Smooth muscle cell (in vitro differentiated cells): ENCODE measurements at regions not wholly inside any gene's neighbourhood (a gene's known extent, or its start where the extent isn't known, plus 50 kb on each side); places are given as distances from the start of the nearest gene placed in this dataset.
"Not testable (repeated sequence)": the region's sequence is repeated elsewhere in the genome, so short reads cannot be mapped to it uniquely, and the experiment has no call there.

ENCODE experiments used
- DNase-seq: peaks from one replicate; lab custom pipeline; 2025; ENCODE audit not compliant: unreplicated experiment; lab: John Stamatoyannopoulos, UW
- H2AFZ ChIP-seq: fragments of 200-600 bp; sonication (generic); 2 replicates; pipeline ENCODE4 v1.6.0; 2016; ENCODE audit warnings: antibody characterized with exemption, low read depth, mild to moderate bottlenecking
- H3F3A ChIP-seq: fragments of 200-600 bp; sonication (generic); 2 replicates; pipeline ENCODE4 v1.6.0; 2017; ENCODE audit warnings: antibody characterized with exemption, low read depth
- H3K27ac ChIP-seq: fragments of 200-600 bp; sonication (generic); 2 replicates; pipeline ENCODE4 v1.5.1; 2016; ENCODE audit warnings: low read depth, mild to moderate bottlenecking
- H3K27me3 ChIP-seq: fragments of 200-600 bp; sonication (generic); 2 replicates; pipeline ENCODE4 v1.6.1; 2016; ENCODE audit warnings: low read depth, mild to moderate bottlenecking
- H3K36me3 ChIP-seq: fragments of 200-600 bp; sonication (generic); 2 replicates; pipeline ENCODE4 v1.5.1; 2016; ENCODE audit warnings: low read depth
- H3K4me1 ChIP-seq: fragments of 200-600 bp; sonication (generic); 2 replicates; pipeline ENCODE4 v1.5.1; 2016; ENCODE audit warnings: low read depth
- H3K4me2 ChIP-seq: fragments of 200-600 bp; sonication (generic); 2 replicates; pipeline ENCODE4 v1.6.0; 2016; ENCODE audit warnings: mild to moderate bottlenecking
- H3K4me3 ChIP-seq: fragments of 200-600 bp; sonication (generic); 2 replicates; pipeline ENCODE4 v1.5.1; 2016; ENCODE audit warnings: mild to moderate bottlenecking
- H3K79me2 ChIP-seq: fragments of 200-600 bp; sonication (generic); 2 replicates; pipeline ENCODE4 v1.6.0; 2016; ENCODE audit warnings: low read depth, mild to moderate bottlenecking
- H3K9ac ChIP-seq: fragments of 200-600 bp; sonication (generic); 2 replicates; pipeline ENCODE4 v1.6.0; 2016; ENCODE audit warnings: low read depth
- H3K9me3 ChIP-seq: fragments of 200-600 bp; sonication (generic); replicated peaks from 2 replicates; pipeline ENCODE4 v1.5.1; 2016; ENCODE audit warnings: low read depth
- H4K20me1 ChIP-seq: fragments of 200-600 bp; sonication (generic); 2 replicates; pipeline ENCODE4 v1.6.0; 2016; ENCODE audit warnings: low read depth
- CTCF ChIP-seq: fragments of 200-600 bp; sonication (generic); IDR thresholded peaks from 2 replicates; pipeline ENCODE4 v1.5.1; 2017; ENCODE audit warnings: borderline replicate concordance, mild to moderate bottlenecking, antibody characterized with exemption; ENCODE audit not compliant: insufficient read depth, poor library complexity, severe bottlenecking
- WGBS: methylation state at CpG from one replicate; pipeline ENCODE4 v1.1.7; 2016; ENCODE audit warnings: low lambda C conversion rate; 5-methylcytosine and 5-hydroxymethylcytosine counted together

GRCh38 chr2:35819033-35819432 lies 536.5 kb upstream of the CRIM1 start:
- no peaks in the 10 kb centered on the region for H3K36me3 ChIP-seq
- no peaks in the 10 kb centered on the region for H3F3A ChIP-seq
- peaks cover 19% of the 10 kb centered on the region for H3K4me1 ChIP-seq
- no peak for DNase-seq
- no peak overlapping the region for H3K9ac ChIP-seq
- no peak overlapping the region for H3K4me3 ChIP-seq
- no peak overlapping the region for H3K27ac ChIP-seq
- 55% methylated on average over 2 of the region's 2 CpGs for WGBS
- TF ChIP-seq CTCF: no peak
- H3K79me2 ChIP-seq: no peaks in the 10 kb centered on the region
- H4K20me1 ChIP-seq: no peaks in the 10 kb centered on the region
- H3K27me3 ChIP-seq: peaks cover 4% of the 10 kb centered on the region
- no peaks in the 10 kb centered on the region for H3K9me3 ChIP-seq
- no peak overlapping the region for H3K4me2 ChIP-seq
- H2AFZ ChIP-seq: no peak overlapping the region

GRCh38 chr2:35818359-35818758 lies 537.2 kb upstream of the CRIM1 start:
- not testable (repeated sequence) for H4K20me1 ChIP-seq, H3K27ac ChIP-seq, H3K4me3 ChIP-seq, H3K4me2 ChIP-seq, H3K36me3 ChIP-seq, H3K9ac ChIP-seq, DNase-seq, H3K27me3 ChIP-seq, H3F3A ChIP-seq, H3K9me3 ChIP-seq, H3K79me2 ChIP-seq, H2AFZ ChIP-seq
- 71% methylated on average over 2 of the region's 2 CpGs for WGBS
- peaks cover 18% of the 10 kb centered on the region for H3K4me1 ChIP-seq

- not testable (repeated sequence) for DNase-seq, H4K20me1 ChIP-seq, H3K36me3 ChIP-seq, H3F3A ChIP-seq, H3K79me2 ChIP-seq, H2AFZ ChIP-seq, H3K9ac ChIP-seq, H3K4me1 ChIP-seq, H3K4me3 ChIP-seq, H3K4me2 ChIP-seq, H3K27me3 ChIP-seq, H3K27ac ChIP-seq, H3K9me3 ChIP-seq
- WGBS: 64% methylated on average over 7 of the region's 7 CpGs
Measured at GRCh38 chr2:35814597-35814996, 541.0 kb upstream of the CRIM1 start.

DNA sequence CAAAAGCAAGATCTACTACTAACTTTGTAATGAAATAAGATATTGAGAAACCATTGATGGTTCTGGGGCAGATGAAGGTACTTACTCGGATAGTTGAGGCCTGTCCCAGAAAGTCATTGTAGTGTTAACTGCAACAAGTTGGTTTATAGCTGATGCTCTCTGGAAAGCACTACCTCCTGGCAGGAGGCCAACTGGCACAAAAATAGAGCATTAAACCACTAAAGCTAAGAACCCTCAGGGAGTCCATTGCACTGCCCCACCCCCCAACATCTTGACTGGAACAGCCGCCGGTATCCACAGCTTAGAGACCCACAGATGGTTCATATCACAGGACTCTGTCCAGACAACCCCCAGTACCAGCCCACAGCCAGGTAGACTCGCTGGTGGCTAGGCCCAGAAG lies 552.5 kb upstream of the CRIM1 start:
- H4K20me1 ChIP-seq: no peaks in the 10 kb centered on the region
- H3K4me3 ChIP-seq: no peak overlapping the region
- no peak overlapping the region for H2AFZ ChIP-seq
- no peaks in the 10 kb centered on the region for H3F3A ChIP-seq
- no peak for TF ChIP-seq CTCF
- no peak for DNase-seq
- no peak overlapping the region for H3K27ac ChIP-seq
- no peaks in the 10 kb centered on the region for H3K4me1 ChIP-seq
- no peak overlapping the region for H3K4me2 ChIP-seq
- no peaks in the 10 kb centered on the region for H3K9me3 ChIP-seq
- 87% methylated on average over 4 of the region's 4 CpGs for WGBS
- H3K9ac ChIP-seq: no peak overlapping the region
- no peaks in the 10 kb centered on the region for H3K36me3 ChIP-seq
- no peaks in the 10 kb centered on the region for H3K79me2 ChIP-seq
- no peaks in the 10 kb centered on the region for H3K27me3 ChIP-seq

GRCh38 chr2:35794796-35795450 lies 560.7 kb upstream of the CRIM1 start:
- H3K9me3 ChIP-seq: no peaks in the 10 kb centered on the region
- H3K4me3 ChIP-seq: no peak overlapping the region
- H3K79me2 ChIP-seq: no peaks in the 10 kb centered on the region
- no peak overlapping the region for H3K4me2 ChIP-seq
- H3F3A ChIP-seq: no peaks in the 10 kb centered on the region
- no peaks in the 10 kb centered on the region for H3K4me1 ChIP-seq
- DNase-seq: no peak
- WGBS: 97% methylated on average over 6 of the region's 6 CpGs
- H3K27me3 ChIP-seq: no peaks in the 10 kb centered on the region
- H3K9ac ChIP-seq: no peak overlapping the region
- H2AFZ ChIP-seq: no peak overlapping the region
- no peak overlapping the region for H3K27ac ChIP-seq
- H3K36me3 ChIP-seq: no peaks in the 10 kb centered on the region
- no peaks in the 10 kb centered on the region for H4K20me1 ChIP-seq
- TF ChIP-seq CTCF: no peak
